DMS 273 (cell line): ENCODE measurements at regions not wholly inside any gene's neighbourhood (a gene's known extent, or its start where the extent isn't known, plus 50 kb on each side); places are given as distances from the start of the nearest gene placed in this dataset.
"Not testable (repeated sequence)": the region's sequence is repeated elsewhere in the genome, so short reads cannot be mapped to it uniquely, and the experiment has no call there.

Experiments used
- DNase-seq: peaks from one replicate; lab custom pipeline; 2025; ENCODE audit not compliant: unreplicated experiment; lab: John Stamatoyannopoulos, UW

- no peak for DNase-seq
Observed at GRCh38 chr10:117782276-117782675, 239.7 kb downstream of the EMX2 start.

- DNase-seq = no peak
Observed at GRCh38 chr10:117783698-117784395, 241.3 kb downstream of the EMX2 start.

GRCh38 chr10:117784776-117785175 is 242.2 kb downstream of the EMX2 start:
- DNase-seq = no peak

GRCh38 chr10:117788911-117789310 is 246.4 kb downstream of the EMX2 start:
- no peak for DNase-seq

- no peak for DNase-seq
Observed at GRCh38 chr10:117790179-117790578, 247.6 kb downstream of the EMX2 start.

GRCh38 chr10:117790621-117791020 is 248.1 kb downstream of the EMX2 start:
- DNase-seq = no peak

GRCh38 chr10:117792214-117792613 is 249.7 kb downstream of the EMX2 start:
- no peak for DNase-seq

GRCh38 chr10:117796130-117796745 is 250.5 kb downstream of the RAB11FIP2 start:
- no peak for DNase-seq

- DNase-seq = no peak
Observed at GRCh38 chr10:117797296-117797695, 249.4 kb downstream of the RAB11FIP2 start.

GRCh38 chr10:117801691-117802090 is 245.1 kb downstream of the RAB11FIP2 start:
- no peak for DNase-seq

GRCh38 chr10:117804470-117805011 is 242.2 kb downstream of the RAB11FIP2 start:
- peak; percentile 87 for DNase-seq

- DNase-seq = no peak
Observed at GRCh38 chr10:117805139-117805538, 241.6 kb downstream of the RAB11FIP2 start.

GRCh38 chr10:117807441-117807840 is 239.3 kb downstream of the RAB11FIP2 start:
- DNase-seq = no peak

- not testable (repeated sequence) for DNase-seq
Observed at GRCh38 chr10:117815816-117816215, 230.9 kb downstream of the RAB11FIP2 start.

- no peak for DNase-seq
Observed at GRCh38 chr10:117817116-117817515, 229.6 kb downstream of the RAB11FIP2 start.

- no peak for DNase-seq
Observed at GRCh38 chr10:117818721-117819120, 228.0 kb downstream of the RAB11FIP2 start.

- no peak for DNase-seq
Observed at GRCh38 chr10:117819304-117819703, 227.4 kb downstream of the RAB11FIP2 start.

GRCh38 chr10:117823980-117824379 is 222.8 kb downstream of the RAB11FIP2 start:
- no peak for DNase-seq

GRCh38 chr10:117830205-117830604 is 216.5 kb downstream of the RAB11FIP2 start:
- DNase-seq = no peak

- DNase-seq = no peak
Observed at GRCh38 chr10:117830787-117831212, 215.9 kb downstream of the RAB11FIP2 start.

GRCh38 chr10:117838500-117839498 is 207.9 kb downstream of the RAB11FIP2 start:
- not testable (repeated sequence) for DNase-seq
